VCaP (cell line): ENCODE measurements at regions not wholly inside any gene's neighbourhood (a gene's known extent, or its start where the extent isn't known, plus 50 kb on each side); places are given as distances from the start of the nearest gene placed in this dataset.

Experiments
- H3K27ac ChIP-seq: fragments of 450-650 bp; 2 replicates; pipeline ENCODE4 v1.5.1; 2017
- TF ChIP-seq, protein P1 (sequence below): fragments of 450-650 bp; conservative IDR thresholded peaks from 2 replicates; pipeline ENCODE4 v1.5.1; 2017; ENCODE audit warnings: mild to moderate bottlenecking, moderate library complexity

DNA sequence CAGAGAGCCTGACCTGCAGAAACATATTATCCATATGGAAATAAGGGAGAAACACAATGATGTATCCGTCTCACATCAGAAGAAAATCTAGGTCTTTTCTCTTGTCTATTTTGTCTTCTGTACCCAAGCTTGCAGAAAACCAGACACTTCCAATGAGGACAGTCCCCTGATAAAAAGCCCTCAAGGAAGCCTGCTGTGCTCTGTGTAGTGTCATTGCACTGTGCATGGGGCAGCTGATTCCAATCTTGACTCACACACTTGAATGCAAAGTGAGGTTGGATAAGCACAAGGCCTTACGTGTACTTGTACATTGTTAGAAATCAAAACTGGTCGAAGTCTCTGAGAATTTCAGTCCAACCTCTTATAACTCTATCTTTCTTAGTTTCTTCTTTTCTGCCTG is 256.6 kb upstream of the MYOCD start:
- H3K27ac ChIP-seq, result no peak overlapping the region
- TF ChIP-seq, protein P1, sequence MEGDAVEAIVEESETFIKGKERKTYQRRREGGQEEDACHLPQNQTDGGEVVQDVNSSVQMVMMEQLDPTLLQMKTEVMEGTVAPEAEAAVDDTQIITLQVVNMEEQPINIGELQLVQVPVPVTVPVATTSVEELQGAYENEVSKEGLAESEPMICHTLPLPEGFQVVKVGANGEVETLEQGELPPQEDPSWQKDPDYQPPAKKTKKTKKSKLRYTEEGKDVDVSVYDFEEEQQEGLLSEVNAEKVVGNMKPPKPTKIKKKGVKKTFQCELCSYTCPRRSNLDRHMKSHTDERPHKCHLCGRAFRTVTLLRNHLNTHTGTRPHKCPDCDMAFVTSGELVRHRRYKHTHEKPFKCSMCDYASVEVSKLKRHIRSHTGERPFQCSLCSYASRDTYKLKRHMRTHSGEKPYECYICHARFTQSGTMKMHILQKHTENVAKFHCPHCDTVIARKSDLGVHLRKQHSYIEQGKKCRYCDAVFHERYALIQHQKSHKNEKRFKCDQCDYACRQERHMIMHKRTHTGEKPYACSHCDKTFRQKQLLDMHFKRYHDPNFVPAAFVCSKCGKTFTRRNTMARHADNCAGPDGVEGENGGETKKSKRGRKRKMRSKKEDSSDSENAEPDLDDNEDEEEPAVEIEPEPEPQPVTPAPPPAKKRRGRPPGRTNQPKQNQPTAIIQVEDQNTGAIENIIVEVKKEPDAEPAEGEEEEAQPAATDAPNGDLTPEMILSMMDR, result no peak

DNA sequence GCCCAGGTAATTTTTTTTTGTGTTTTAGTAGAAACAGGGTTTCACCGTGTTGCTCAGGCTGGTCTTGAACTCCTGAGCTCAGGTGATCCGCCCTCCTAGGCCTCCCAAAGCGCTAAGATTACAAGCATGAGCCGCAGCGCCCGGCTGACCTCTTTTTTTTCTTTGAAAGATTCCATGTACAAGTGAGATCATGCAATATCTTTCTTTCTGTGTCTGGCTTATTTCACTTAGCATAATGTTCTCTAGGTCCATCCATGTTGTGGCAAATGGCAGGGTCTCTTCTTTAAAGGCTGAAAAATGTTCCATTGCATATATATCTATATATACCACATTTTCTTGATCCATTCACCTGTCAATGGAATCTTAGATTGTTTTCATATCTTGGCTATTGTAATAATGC is 255.0 kb upstream of the MYOCD start:
- no peak overlapping the region for H3K27ac ChIP-seq
- TF ChIP-seq, protein P1, result no peak

GRCh38 chr17:12415031-12415430 is 250.7 kb upstream of the MYOCD start:
- no peak overlapping the region for H3K27ac ChIP-seq

GRCh38 chr17:12421077-12421476 is 244.6 kb upstream of the MYOCD start:
- TF ChIP-seq, protein P1, result no peak
- peak overlapping the region; percentile 84 for H3K27ac ChIP-seq

More at GRCh38 chr17:12415031-12415430, 250.7 kb upstream of the MYOCD start:
- TF ChIP-seq, protein P1, result no peak

DNA sequence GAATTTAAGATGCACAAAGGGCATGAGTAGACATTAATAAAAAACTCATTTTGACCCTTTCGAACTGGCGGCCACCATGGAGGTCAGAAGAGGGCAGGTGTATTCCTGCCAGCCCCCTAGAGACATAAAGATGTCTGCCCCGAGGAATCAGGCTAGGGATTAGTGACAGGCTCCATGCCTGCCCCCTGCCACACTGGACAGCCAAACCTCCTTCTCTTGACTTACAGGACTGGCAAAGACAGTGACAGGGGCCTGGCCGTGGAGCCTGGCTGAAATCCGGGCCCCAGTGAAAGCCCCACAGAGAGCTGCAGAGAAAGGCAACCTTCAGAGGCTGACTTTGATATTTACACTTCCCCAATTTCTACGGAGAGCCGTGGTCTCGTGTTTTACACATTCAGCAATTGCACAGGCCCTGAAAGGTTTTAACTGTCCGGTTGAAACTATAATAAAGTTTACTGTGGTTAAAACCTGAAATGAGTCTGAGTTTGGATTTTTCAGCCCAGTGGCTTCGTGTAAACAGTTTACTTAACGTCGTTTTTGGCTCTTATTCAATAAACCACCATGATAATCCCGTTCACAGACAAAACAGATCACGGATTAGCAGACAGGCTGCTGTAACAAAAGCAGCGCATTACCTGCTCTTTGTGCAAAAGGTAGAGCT is 243.9 kb upstream of the MYOCD start:
- H3K27ac ChIP-seq, result peak overlapping the region; percentile 84
- TF ChIP-seq, protein P1, result no peak

GRCh38 chr17:12422651-12423050 is 243.0 kb upstream of the MYOCD start:
- TF ChIP-seq, protein P1, result no peak
- H3K27ac ChIP-seq, result peak overlapping the region; percentile 84

DNA sequence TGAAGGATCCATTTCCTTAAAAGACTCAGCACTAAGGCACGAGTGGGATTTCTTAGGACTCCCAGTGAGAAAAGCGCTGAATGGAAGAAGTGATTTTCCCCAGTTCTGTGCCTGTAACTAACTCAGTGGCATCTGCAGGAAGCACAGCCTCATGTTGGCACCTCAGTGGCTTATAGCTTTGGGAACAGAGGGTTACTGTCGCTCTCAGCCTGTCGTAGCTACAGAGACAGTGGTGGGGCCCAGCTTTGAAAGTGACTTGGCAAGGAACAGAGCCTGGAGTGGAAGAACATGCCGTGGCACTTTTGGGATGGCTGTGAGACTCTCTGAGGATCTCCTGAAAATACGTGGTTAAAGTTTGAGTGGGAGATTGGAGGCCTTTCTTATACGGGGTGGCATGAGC is 242.4 kb upstream of the MYOCD start:
- peak overlapping the region; percentile 84 for H3K27ac ChIP-seq
- TF ChIP-seq, protein P1, result no peak
